Fibroblast of gingiva (primary cell): ENCODE measurements at regions not wholly inside any gene's neighbourhood (a gene's known extent, or its start where the extent isn't known, plus 50 kb on each side); places are given as distances from the start of the nearest gene placed in this dataset.

Source experiments
- DNase-seq: peaks from one replicate; pipeline ENCODE4 v3.0.0-alpha.2; 2011; ENCODE audit warnings: low read depth

GRCh38 chr12:105805730-105806399, 332.9 kb downstream of the NUAK1 start:
- DNase-seq, result no peak

- no peak for DNase-seq
Measured at GRCh38 chr12:105806400-105806770, 332.4 kb downstream of the NUAK1 start.

GRCh38 chr12:105812366-105812765, 326.4 kb downstream of the NUAK1 start:
- DNase-seq, result no peak

GRCh38 chr12:105813201-105813600, 325.6 kb downstream of the NUAK1 start:
- DNase-seq, result no peak

- no peak for DNase-seq
Measured at GRCh38 chr12:105814283-105814682, 324.5 kb downstream of the NUAK1 start.

GRCh38 chr12:105819549-105819948, 319.2 kb downstream of the NUAK1 start:
- DNase-seq, result no peak

GRCh38 chr12:105820429-105821125, 318.2 kb downstream of the NUAK1 start:
- DNase-seq, result peak; percentile 70

GRCh38 chr12:105822131-105823105, 316.3 kb downstream of the NUAK1 start:
- DNase-seq, result no peak

GRCh38 chr12:105823810-105824209, 314.9 kb downstream of the NUAK1 start:
- DNase-seq, result no peak

GRCh38 chr12:105825141-105825540, 313.6 kb downstream of the NUAK1 start:
- DNase-seq, result no peak

GRCh38 chr12:105831372-105831771, 307.4 kb downstream of the NUAK1 start:
- no peak for DNase-seq

- no peak for DNase-seq
Measured at GRCh38 chr12:105832021-105832420, 306.7 kb downstream of the NUAK1 start.

- no peak for DNase-seq
Measured at GRCh38 chr12:105832806-105833205, 305.9 kb downstream of the NUAK1 start.

GRCh38 chr12:105834496-105834895, 304.3 kb downstream of the NUAK1 start:
- no peak for DNase-seq

GRCh38 chr12:105835580-105836241, 303.0 kb downstream of the NUAK1 start:
- DNase-seq, result no peak

- DNase-seq, result no peak
Measured at GRCh38 chr12:105836242-105836622, 302.5 kb downstream of the NUAK1 start.

GRCh38 chr12:105839629-105840127, 299.1 kb downstream of the NUAK1 start:
- no peak for DNase-seq

GRCh38 chr12:105840384-105840783, 298.4 kb downstream of the NUAK1 start:
- DNase-seq, result no peak

- no peak for DNase-seq
Measured at GRCh38 chr12:105841840-105842239, 296.9 kb downstream of the NUAK1 start.

- DNase-seq, result no peak
Measured at GRCh38 chr12:105843561-105843960, 295.2 kb downstream of the NUAK1 start.

GRCh38 chr12:105843986-105844760, 294.6 kb downstream of the NUAK1 start:
- DNase-seq, result no peak
